ENCODE measurements at regions not wholly inside any gene's neighbourhood (a gene's known extent, or its start where the extent isn't known, plus 50 kb on each side); places are given as distances from the start of the nearest gene placed in this dataset.

DNA sequence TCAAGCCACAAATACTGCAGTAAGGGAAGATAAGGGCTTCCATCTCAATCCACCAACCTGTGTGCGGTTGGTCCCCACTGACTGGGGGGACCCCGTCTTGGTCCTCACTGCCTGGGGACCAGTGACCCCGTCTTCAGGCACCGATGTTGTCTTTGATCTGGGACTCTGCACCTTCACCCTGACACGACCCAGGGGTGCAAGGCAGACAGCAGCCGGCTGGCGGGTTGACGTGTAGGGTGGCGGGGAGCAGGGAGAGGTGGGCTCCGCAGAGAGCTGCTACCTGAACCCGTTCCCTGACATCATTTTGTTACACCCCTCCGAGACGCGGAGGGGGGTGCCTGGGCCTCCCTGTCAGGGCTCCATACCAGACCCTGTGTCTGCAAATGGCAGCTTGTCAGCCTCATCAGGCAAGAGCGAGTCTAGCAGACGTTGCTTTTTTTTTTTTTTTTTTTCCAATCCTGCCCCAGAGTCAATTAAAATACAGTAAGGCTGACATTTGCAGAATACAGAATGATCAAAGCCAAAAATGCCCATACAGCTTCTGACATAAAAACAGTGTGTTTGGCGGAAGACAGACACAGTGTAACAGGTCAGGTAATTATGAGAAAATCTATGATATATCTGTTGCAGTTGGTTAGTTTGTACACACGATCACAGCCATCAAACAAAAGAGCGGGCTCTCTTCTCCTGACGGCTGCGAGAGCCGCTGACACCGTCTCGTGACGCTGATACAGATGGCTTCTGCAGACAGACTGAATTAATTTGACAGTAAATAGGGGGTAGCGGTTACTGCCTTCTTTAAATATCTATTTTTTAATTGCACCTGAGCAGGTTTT is 118.6 kb downstream of the CRLF2 start:
- TF ChIP-seq CTCF (IDR thresholded peaks at IDR 0.05) (no peak), POLR2A (IDR thresholded peaks at IDR 0.05) (no peak)
